ENCODE measurements at regions not wholly inside any gene's neighbourhood (a gene's known extent, or its start where the extent isn't known, plus 50 kb on each side); places are given as distances from the start of the nearest gene placed in this dataset.

DNA sequence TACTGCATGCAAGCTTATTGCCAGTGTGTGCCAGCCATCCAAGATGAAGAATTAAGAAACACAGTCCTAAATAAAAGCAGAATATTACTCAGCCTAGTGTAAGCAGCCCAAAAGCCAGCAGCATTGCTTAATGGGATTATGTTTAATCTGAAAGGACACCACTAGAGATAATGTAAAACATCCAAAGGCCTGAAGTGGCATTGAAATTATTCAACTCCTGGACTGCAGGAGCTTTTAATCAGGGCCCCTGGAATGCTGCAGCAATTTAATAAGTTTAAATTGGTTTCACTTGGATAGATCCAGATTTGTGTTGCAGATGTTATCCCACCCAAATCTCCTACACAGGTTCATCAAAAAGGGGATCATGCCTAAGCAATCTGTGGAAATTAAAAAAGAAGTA, 193.0 kb downstream of the C12orf50 start:
- H3K36me3 ChIP-seq (ENCODE audit: insufficient read depth, low read length) = no peaks in the 10 kb centered on the region
- no peaks in the 10 kb centered on the region for H3K27me3 ChIP-seq (ENCODE audit: control insufficient read depth, insufficient read depth, low read length)
- H3K4me3 ChIP-seq (ENCODE audit: low read length) = no peak overlapping the region
- no peak overlapping the region for H3K9ac ChIP-seq (ENCODE audit: low read depth, low read length)
- H3K4me1 ChIP-seq (ENCODE audit: control insufficient read depth, insufficient read depth, low read length) = no peaks in the 10 kb centered on the region
- no peak overlapping the region for H3K4me2 ChIP-seq (ENCODE audit: low read length)
- H3K9me3 ChIP-seq (replicated peaks; ENCODE audit: low read length) = no peaks in the 10 kb centered on the region

DNA sequence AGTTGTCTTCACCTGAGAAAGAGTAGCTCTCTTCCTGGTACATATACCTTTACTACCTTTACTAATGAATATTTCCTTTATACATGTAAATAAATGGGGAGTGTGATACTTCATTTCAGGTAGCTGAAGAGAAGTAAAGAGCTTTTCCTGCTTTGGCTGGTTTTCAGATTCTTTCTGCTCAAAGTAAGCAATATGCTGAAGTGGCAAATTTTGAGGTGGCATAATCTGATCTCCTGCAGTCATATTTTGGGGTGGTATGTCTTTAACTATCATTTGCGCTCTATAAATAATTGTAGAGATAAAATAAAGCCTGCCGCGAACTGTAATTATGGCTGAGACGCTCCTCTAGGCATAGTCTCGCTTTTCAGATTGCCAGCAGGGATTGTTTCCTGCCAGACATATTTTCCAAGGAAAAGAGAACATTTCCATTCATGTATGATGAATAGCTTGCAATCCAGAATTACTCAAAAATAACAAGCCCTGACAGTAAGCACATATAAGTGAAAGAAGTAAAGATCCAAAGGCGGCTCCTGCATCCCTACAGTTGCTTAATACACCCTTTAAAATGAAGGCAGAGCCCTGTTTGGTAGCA, 200.7 kb downstream of the C12orf50 start:
- no peaks in the 10 kb centered on the region for H3K27me3 ChIP-seq (ENCODE audit: control insufficient read depth, insufficient read depth, low read length)
- H3K4me1 ChIP-seq (ENCODE audit: control insufficient read depth, insufficient read depth, low read length) = peaks cover 13% of the 10 kb centered on the region
- H3K9ac ChIP-seq (ENCODE audit: low read depth, low read length) = no peak overlapping the region
- no peak overlapping the region for H3K4me3 ChIP-seq (ENCODE audit: low read length)
- H3K9me3 ChIP-seq (replicated peaks; ENCODE audit: low read length) = no peaks in the 10 kb centered on the region
- H3K4me2 ChIP-seq (ENCODE audit: low read length) = no peak overlapping the region
- no peaks in the 10 kb centered on the region for H3K36me3 ChIP-seq (ENCODE audit: insufficient read depth, low read length)

DNA sequence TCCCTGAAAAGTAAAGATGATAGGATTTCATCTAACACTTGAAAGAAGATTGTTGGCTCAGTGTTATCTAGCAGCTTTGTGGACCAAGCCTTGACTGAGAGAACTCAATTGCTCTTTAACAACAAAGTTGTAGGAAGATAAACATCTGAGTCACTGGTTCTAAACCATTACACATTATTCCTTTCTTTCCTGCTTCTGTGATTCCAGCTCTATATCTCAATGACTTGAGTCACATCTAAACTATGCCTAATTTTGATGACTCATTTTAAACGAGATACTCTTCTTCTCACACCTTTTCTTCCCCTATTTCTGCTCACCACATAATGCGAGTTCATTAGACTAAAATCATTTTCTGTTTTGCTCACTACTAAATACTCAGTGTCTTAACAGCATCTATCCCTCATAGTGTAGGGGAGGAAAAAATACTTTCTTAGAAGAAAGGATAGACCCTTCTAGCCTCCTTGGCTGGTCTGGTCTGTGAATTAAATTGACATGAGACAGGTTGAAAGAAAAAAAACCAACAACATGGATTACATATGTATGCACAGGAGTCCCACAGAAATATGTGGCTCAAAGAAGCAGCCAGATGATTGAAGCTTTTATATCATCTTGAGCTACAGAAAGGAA, 201.4 kb downstream of the C12orf50 start:
- peak overlapping the region; percentile 10 for H3K4me2 ChIP-seq (ENCODE audit: low read length)
- peaks cover 13% of the 10 kb centered on the region for H3K4me1 ChIP-seq (ENCODE audit: control insufficient read depth, insufficient read depth, low read length)
- no peak overlapping the region for H3K9ac ChIP-seq (ENCODE audit: low read depth, low read length)
- H3K4me3 ChIP-seq (ENCODE audit: low read length) = no peak overlapping the region
- H3K9me3 ChIP-seq (replicated peaks; ENCODE audit: low read length) = no peaks in the 10 kb centered on the region
- no peaks in the 10 kb centered on the region for H3K27me3 ChIP-seq (ENCODE audit: control insufficient read depth, insufficient read depth, low read length)
- no peaks in the 10 kb centered on the region for H3K36me3 ChIP-seq (ENCODE audit: insufficient read depth, low read length)

DNA sequence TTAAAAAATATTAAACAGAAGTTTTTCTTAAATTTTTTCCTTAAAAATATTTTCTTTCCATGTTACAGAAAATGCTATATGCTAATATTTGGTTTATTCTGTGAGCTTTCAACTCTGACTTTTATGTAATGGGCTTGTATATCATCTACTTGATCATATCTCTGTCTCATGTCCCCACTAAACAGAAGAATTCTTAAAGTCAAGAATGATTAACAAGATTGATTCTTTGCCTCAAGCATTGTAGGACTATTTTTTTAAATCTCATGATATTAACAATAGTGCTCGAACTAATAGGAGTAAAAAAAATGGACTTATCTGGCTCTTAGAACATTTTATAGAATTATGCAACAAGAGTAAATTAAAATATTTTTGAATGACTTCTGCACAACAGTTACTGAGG, 206.3 kb downstream of the C12orf50 start:
- Histone ChIP-seq H3K4me1 (ENCODE audit: control insufficient read depth, insufficient read depth, low read length) (peaks cover 21% of the 10 kb centered on the region), H3K27me3 (ENCODE audit: control insufficient read depth, insufficient read depth, low read length) (no peaks in the 10 kb centered on the region), H3K9me3 (replicated peaks; ENCODE audit: low read length) (no peaks in the 10 kb centered on the region), H3K4me2 (ENCODE audit: low read length) (no peak overlapping the region), H3K36me3 (ENCODE audit: insufficient read depth, low read length) (no peaks in the 10 kb centered on the region), H3K4me3 (ENCODE audit: low read length) (no peak overlapping the region), H3K9ac (ENCODE audit: low read depth, low read length) (no peak overlapping the region)

DNA sequence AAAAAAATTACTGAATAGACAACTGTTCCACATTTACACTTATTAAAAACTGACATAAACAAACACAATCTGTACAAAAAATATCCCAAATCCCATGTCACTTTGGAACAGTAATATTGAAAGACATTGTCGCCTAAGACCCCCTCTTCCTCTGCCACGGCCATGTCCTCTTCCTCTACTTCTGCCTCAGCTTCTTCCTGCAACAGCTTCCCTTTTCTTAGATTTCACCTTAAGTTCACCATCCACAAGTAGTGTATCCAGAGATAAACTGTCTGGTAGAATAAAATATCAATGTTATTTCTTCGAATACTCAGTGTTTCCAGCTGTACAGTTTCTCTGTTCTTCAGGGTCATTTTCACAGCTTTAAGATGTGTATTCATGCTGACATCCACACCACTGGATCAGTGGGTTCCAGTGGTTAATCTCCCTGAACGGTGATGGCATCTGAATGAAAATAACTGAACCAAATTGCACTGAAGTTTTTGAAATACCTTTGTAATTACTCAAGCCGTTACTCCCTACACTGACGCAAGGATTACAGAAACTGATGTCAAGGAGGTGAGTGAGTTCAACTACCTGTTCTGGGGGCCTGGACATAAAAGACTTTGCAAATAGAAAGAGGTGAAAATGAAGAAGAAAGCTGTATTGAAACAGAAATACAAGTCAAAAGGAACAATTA, 208.5 kb downstream of the C12orf50 start:
- Histone ChIP-seq H3K9ac (ENCODE audit: low read depth, low read length) (no peak overlapping the region), H3K4me1 (ENCODE audit: control insufficient read depth, insufficient read depth, low read length) (peaks cover 23% of the 10 kb centered on the region), H3K27me3 (ENCODE audit: control insufficient read depth, insufficient read depth, low read length) (no peaks in the 10 kb centered on the region), H3K4me2 (ENCODE audit: low read length) (peak overlapping the region; percentile 46), H3K36me3 (ENCODE audit: insufficient read depth, low read length) (no peaks in the 10 kb centered on the region), H3K9me3 (replicated peaks; ENCODE audit: low read length) (no peaks in the 10 kb centered on the region), H3K4me3 (ENCODE audit: low read length) (no peak overlapping the region)

DNA sequence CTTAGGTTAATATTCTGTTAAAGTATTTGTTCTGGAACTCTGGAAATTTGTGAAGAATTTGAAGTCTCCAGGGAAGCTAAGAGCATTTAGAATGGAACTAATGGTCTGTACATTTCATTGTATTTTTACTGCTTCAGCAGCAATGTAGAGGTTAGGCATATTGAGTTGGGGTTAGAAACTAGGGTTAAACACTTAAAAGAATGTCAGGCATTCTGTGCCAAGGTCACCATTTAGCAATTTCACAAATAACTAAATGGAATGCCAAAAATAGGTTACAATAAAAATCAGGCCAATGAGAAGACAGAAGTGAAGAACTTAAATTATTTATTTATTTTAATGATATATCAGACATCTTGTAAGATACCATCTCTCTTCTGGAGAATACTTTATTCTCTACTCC, 210.8 kb downstream of the C12orf50 start:
- H3K27me3 ChIP-seq (ENCODE audit: control insufficient read depth, insufficient read depth, low read length) = no peaks in the 10 kb centered on the region
- H3K4me3 ChIP-seq (ENCODE audit: low read length) = no peak overlapping the region
- H3K36me3 ChIP-seq (ENCODE audit: insufficient read depth, low read length) = no peaks in the 10 kb centered on the region
- H3K9me3 ChIP-seq (replicated peaks; ENCODE audit: low read length) = no peaks in the 10 kb centered on the region
- H3K4me2 ChIP-seq (ENCODE audit: low read length) = no peak overlapping the region
- peaks cover 36% of the 10 kb centered on the region for H3K4me1 ChIP-seq (ENCODE audit: control insufficient read depth, insufficient read depth, low read length)
- no peak overlapping the region for H3K9ac ChIP-seq (ENCODE audit: low read depth, low read length)

DNA sequence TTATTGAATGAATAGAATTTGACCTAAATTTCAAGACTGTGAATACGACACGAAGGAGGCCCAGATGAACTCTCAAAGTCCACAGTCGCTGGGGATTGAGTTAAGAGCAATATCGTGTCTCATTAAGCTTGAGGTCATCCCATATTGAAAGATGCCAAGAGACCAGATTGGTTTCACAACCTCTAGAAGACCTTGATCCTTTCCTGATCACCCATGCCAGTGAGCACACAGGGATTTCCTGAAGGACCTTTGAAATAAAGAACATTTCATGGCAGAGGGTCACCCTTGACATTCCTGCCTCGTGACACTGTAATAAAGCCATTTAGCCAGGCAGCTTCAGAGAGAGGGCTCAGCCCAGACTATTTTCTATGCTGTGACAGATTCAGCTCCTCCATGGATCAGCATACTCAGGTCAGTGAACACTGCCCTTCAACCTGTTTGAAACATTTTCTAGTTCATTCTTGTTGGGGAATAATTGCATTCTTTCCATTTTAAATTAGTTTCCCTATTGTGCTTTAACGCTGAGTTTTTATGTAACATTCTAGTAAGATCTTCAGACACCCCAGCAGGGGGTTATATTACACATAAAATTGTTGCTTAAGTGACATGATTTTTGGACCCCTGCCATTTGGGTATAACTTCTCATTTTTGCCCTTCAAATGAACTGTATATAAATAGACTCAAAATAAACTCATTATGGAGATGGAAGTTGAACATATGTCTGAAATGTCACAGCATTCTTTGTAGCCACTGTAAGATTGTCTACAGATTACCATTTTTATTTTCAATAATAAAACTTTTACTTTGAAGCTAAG, 213.2 kb downstream of the C12orf50 start:
- H3K4me2 ChIP-seq (ENCODE audit: low read length) = no peak overlapping the region
- H3K36me3 ChIP-seq (ENCODE audit: insufficient read depth, low read length) = no peaks in the 10 kb centered on the region
- peaks cover 59% of the 10 kb centered on the region for H3K4me1 ChIP-seq (ENCODE audit: control insufficient read depth, insufficient read depth, low read length)
- H3K27me3 ChIP-seq (ENCODE audit: control insufficient read depth, insufficient read depth, low read length) = no peaks in the 10 kb centered on the region
- no peak overlapping the region for H3K4me3 ChIP-seq (ENCODE audit: low read length)
- no peak overlapping the region for H3K9ac ChIP-seq (ENCODE audit: low read depth, low read length)
- no peaks in the 10 kb centered on the region for H3K9me3 ChIP-seq (replicated peaks; ENCODE audit: low read length)

DNA sequence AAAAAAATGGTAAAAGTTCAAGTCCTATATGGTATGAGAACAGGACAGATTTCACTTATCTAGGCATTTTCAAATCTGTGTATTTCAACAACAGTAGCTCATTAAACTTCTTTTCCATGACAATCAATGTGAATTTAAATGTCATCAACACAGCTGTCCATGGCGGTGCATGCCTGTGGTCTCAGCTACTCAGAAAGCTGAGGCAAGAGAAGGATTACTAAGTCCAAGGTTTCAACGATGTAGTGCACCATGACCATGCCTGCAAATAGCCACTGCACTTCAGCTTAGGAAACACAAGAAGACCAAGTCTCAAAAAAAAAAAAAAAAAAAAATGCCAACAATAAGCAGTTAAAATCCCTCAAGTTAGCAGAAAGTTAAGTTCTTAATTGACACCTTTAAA, 214.6 kb downstream of the C12orf50 start:
- H3K4me2 ChIP-seq (ENCODE audit: low read length) = no peak overlapping the region
- no peak overlapping the region for H3K9ac ChIP-seq (ENCODE audit: low read depth, low read length)
- H3K9me3 ChIP-seq (replicated peaks; ENCODE audit: low read length) = no peaks in the 10 kb centered on the region
- no peak overlapping the region for H3K4me3 ChIP-seq (ENCODE audit: low read length)
- no peaks in the 10 kb centered on the region for H3K36me3 ChIP-seq (ENCODE audit: insufficient read depth, low read length)
- H3K4me1 ChIP-seq (ENCODE audit: control insufficient read depth, insufficient read depth, low read length) = peaks cover 64% of the 10 kb centered on the region
- H3K27me3 ChIP-seq (ENCODE audit: control insufficient read depth, insufficient read depth, low read length) = no peaks in the 10 kb centered on the region

DNA sequence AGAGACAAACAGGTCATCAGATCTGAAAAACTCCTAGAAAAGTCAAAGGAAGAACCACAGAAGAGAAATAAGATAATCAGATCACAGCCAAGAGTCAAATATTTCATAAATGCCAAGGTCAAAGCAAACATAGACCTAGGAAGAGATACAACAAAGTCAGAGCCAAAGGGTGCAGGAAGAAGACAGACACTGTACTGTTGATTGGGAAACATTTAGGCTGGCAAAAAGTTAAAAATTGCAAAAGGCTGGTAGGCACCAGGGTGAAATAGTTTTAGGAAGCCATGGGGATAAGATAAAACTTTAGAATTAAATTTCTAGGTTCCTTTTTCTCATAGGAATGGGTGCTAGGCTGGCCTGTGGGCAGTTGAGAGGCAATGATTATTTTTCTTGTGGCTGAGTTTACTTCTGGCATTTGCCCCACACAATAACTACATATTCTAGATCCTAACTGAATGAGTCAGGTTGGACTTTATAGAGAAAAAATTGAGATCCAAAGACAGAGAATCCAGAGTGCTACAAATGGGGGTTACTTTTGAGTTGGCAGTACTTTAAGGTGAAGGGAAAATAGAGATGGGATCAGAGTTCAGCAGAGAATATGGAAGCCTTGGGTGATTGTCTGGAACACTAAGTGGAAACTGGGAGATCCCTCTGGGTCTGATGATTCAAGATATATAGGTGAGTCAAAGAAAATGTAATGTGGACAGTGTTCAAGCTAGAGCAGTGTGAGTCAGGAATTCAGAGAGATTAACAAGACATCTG, 215.5 kb downstream of the C12orf50 start:
- Histone ChIP-seq H3K4me1 (ENCODE audit: control insufficient read depth, insufficient read depth, low read length) (peaks cover 70% of the 10 kb centered on the region), H3K9ac (ENCODE audit: low read depth, low read length) (peak overlapping the region; percentile 61), H3K9me3 (replicated peaks; ENCODE audit: low read length) (no peaks in the 10 kb centered on the region), H3K4me3 (ENCODE audit: low read length) (no peak overlapping the region), H3K27me3 (ENCODE audit: control insufficient read depth, insufficient read depth, low read length) (no peaks in the 10 kb centered on the region), H3K4me2 (ENCODE audit: low read length) (peak overlapping the region; percentile 52), H3K36me3 (ENCODE audit: insufficient read depth, low read length) (no peaks in the 10 kb centered on the region)

DNA sequence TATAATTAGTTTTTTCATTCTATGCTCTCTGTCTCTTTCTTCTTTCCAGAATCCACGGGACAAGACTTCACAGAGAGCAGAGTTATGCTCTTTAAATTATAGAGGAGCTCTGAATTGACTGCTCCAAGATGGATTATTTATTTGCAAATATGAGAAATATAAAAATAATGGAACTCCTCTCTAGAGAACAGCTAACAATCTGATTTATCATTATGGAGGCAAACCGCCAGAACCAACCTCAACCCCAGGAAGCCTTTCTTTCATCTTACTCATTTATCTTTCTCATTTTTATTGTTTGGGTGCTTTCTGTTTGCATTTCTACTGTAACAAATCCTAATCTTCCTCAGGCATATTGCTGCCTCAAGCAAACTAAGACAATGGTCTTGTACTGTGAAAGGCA, 216.5 kb downstream of the C12orf50 start:
- Histone ChIP-seq H3K4me3 (ENCODE audit: low read length) (no peak overlapping the region), H3K9ac (ENCODE audit: low read depth, low read length) (peak overlapping the region; percentile 61), H3K4me2 (ENCODE audit: low read length) (peak overlapping the region; percentile 52), H3K4me1 (ENCODE audit: control insufficient read depth, insufficient read depth, low read length) (peaks cover 70% of the 10 kb centered on the region), H3K9me3 (replicated peaks; ENCODE audit: low read length) (no peaks in the 10 kb centered on the region), H3K36me3 (ENCODE audit: insufficient read depth, low read length) (no peaks in the 10 kb centered on the region), H3K27me3 (ENCODE audit: control insufficient read depth, insufficient read depth, low read length) (no peaks in the 10 kb centered on the region)

DNA sequence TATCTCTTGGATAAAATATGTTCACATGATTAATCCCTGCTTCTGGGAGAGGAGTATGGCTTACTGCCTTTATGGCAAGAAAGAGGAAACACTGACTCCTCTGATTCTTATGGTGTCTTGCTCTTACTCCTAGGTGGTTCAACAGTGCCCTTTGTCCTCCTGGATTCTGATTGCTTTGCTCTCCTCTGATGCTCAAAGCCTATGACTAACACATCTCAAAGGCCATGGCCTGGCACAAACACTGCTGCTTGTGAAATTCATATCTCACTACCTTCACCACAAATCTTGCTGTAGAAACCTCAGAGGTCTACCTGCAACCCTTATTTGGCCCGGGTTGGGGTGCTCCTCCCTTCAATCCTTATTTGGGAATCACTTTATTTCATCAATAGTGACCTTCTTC, 217.2 kb downstream of the C12orf50 start:
- no peak overlapping the region for H3K4me3 ChIP-seq (ENCODE audit: low read length)
- H3K4me1 ChIP-seq (ENCODE audit: control insufficient read depth, insufficient read depth, low read length) = peaks cover 76% of the 10 kb centered on the region
- H3K9me3 ChIP-seq (replicated peaks; ENCODE audit: low read length) = no peaks in the 10 kb centered on the region

More for the DNA sequence above, 217.2 kb downstream of the C12orf50 start:
- no peaks in the 10 kb centered on the region for H3K36me3 ChIP-seq (ENCODE audit: insufficient read depth, low read length)
- H3K9ac ChIP-seq (ENCODE audit: low read depth, low read length) = no peak overlapping the region
- no peaks in the 10 kb centered on the region for H3K27me3 ChIP-seq (ENCODE audit: control insufficient read depth, insufficient read depth, low read length)
- H3K4me2 ChIP-seq (ENCODE audit: low read length) = no peak overlapping the region
